ENCODE measurements at regions not wholly inside any gene's neighbourhood (a gene's known extent, or its start where the extent isn't known, plus 50 kb on each side); places are given as distances from the start of the nearest gene placed in this dataset.
"Not testable (repeated sequence)": the region's sequence is repeated elsewhere in the genome, so short reads cannot be mapped to it uniquely, and the experiment has no call there.

DNA sequence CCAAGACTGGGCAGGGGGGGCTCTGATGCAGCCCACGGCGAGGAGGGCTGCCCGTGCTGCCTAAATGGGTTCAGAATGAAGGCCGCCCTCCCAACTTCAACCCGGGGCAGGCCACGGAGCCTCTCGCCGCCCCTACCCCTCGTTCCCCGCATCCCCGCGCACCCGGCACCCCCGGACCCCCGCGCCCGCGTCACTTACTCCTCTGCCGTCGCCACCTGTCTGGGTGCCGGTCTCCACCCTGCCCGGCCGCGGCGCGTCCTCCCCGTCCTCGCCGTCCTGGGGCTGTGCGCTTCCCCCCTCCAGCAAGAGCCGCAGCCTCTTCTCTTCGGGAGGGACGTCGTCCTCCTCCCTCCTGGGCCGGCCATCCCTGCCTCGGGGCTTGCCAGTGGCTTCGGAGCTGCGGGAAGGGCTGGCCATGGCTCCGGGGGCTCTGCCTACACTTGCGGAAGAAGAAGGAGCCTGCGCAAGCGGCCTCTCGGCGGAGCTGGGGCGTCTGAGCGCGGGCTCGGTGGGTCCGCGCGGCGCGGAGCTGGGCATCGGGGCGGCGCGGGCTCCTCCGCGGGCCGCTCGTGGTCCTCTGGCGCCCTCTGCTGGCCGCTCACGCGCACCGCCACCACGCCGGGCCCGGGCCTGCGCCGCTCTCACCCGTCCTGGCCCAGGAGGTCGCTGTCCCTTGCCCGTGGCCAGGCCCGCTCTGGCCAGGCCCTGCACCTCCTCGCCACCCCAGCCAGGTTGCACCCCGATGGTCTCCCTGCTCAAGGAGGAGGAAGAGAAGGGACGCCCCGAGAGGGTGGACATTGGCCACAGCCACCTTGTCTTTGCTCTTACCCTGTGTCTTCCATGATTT is 59.3 kb upstream of the CLEC6A start:
- peak; percentile 41 for DNase-seq

DNA sequence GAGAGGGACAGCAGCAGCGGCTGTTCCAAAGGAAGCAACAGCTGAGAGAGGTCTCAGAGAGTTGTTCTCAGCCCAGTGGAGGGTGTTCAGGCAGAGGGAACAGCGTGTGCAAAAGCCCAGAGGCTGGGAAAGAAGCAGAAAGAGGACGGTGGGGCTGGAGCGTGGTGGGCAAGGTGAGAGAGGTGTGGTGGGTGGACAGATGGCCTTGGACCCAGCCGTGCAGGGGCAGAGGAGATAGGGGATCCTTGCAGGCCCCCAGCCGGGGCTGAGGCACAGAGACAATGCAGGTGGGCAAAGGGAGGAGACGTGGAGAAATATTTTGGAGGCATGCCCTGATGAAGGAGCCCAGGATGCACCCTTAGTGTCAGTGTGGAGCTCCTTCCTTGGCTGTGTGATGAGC is 58.4 kb upstream of the CLEC6A start:
- DNase-seq, result not testable (repeated sequence)

DNA sequence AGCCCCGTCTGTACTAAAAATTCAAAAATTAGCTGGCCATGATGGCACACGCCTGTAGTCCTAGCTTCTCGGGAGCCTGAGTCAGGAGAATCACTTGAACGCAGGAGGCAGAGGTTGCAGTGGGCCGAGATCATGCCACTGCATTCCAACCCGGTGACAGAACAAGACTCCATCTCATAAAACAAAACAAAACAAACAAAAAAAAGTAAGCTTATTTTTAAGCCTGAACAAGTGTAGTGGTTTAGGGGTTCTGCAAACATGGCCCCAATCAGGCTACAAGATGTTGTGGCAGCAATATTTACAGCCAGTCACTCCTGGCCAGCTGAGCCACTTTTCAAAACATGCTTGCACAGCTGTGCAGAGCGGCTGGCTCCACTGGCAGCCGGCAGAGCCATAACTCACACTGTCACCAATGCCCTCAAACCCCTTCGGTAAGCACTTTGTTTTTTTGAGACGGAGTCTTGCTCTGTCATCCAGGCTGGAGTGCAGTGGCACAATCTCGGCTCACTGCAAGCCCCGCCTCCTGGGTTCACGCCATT is 56.2 kb upstream of the CLEC6A start:
- DNase-seq, result not testable (repeated sequence)

DNA sequence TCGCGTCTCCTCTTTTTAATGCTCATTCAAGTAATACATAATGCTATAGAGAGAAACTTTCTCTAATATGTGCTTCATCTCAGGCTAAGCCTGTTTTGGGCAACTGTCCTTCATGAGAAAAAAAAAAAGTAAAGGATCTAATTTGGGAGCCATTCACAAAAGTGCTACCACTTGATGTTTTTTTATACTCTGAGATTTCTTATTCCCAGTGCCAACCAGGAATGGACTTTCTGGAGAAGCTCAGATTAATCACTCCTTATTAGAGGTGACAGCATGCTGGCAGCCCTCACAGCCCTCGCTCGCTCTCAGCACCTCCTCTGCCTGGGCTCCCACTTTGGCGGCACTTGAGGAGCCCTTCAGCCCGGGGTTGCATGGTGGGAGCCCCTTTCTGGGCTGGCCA is 51.9 kb upstream of the CLEC6A start:
- DNase-seq, result not testable (repeated sequence)

DNA sequence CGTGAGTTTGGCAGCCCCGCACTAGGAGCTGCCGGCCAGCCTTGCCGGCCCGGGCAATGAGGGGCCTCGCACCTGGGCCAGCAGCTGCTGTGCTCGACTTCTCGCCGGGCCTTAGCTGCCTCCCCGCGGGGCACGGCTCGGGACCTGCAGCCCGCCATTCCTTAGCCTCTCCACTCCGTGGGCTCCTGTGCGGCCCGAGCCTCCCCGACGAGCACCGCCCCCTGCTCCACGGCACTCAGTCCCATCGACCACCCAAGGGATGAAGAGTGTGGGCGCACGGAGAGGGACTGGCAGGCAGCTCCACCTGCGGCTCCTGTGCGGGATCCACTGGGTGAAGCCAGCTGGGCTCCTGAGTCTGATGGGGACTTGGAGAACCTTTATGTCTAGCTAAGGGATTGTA is 51.4 kb upstream of the CLEC6A start:
- DNase-seq, result not testable (repeated sequence)

Data from midbrain (tissue), 1 donor.